ENCODE measurements at regions not wholly inside any gene's neighbourhood (a gene's known extent, or its start where the extent isn't known, plus 50 kb on each side); places are given as distances from the start of the nearest gene placed in this dataset.

DNA sequence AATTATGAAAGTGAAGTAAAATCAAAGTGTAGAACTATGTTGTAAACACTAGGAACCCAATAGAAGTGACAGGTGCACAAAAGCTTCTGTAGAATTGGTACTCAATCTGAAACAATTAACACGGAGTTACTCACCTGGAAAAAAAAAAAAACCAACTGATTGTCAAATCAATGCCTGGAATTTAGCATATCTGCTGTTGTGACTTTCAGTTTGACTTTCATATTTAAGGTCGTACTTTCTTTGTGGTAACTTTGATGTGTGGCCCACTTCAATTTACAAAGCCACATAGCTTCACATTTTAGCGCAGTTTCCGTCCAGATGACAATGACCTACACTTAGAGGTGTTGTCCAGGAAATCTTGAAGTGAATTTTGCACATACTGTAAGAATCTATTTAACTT is 1124.9 kb downstream of the STIM2 start:
- no peaks in the 10 kb centered on the region for H3K4me1 ChIP-seq
- WGBS, 5 donors = 37 to 69% (median 60%) methylated on average over 4 of the region's 4 CpGs
- H3K27ac ChIP-seq = no peak overlapping the region
- DNase-seq = no peak
- no peaks in the 10 kb centered on the region for H3K9me3 ChIP-seq
- TF ChIP-seq POLR2A (IDR thresholded peaks at IDR 0.05) = no peak
- TF ChIP-seq POLR2AphosphoS5 (IDR thresholded peaks at IDR 0.05) = no peak
- TF ChIP-seq EP300 (IDR thresholded peaks at IDR 0.05) = no peak
- TF ChIP-seq, protein P1, sequence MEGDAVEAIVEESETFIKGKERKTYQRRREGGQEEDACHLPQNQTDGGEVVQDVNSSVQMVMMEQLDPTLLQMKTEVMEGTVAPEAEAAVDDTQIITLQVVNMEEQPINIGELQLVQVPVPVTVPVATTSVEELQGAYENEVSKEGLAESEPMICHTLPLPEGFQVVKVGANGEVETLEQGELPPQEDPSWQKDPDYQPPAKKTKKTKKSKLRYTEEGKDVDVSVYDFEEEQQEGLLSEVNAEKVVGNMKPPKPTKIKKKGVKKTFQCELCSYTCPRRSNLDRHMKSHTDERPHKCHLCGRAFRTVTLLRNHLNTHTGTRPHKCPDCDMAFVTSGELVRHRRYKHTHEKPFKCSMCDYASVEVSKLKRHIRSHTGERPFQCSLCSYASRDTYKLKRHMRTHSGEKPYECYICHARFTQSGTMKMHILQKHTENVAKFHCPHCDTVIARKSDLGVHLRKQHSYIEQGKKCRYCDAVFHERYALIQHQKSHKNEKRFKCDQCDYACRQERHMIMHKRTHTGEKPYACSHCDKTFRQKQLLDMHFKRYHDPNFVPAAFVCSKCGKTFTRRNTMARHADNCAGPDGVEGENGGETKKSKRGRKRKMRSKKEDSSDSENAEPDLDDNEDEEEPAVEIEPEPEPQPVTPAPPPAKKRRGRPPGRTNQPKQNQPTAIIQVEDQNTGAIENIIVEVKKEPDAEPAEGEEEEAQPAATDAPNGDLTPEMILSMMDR (IDR thresholded peaks at IDR 0.05) = no peak
- H3K27me3 ChIP-seq = no peaks in the 10 kb centered on the region
- intact Hi-C loops (cut with DNase I; ENCODE audit: low total_unique reads) = no loop called here
- no peaks in the 10 kb centered on the region for H3K36me3 ChIP-seq
- H3K4me3 ChIP-seq = no peak overlapping the region

DNA sequence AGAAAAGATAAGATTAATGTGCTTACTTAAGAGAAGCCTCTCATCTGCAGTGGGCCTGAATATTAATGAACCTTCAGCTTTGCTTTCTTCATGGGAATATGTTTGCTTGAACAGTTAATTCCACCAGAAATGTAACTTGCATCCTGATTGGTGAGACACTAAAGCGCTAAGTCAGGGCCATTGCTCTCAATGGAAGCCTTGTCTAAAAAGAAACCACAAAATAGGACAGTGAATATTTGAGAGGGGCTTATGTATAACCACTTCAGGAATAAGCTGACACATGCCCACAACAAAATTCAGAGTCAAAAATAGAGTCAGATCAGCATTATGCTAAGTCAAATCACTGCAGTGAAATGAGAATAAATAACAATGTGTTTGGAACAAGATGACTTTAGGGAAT is 1125.8 kb downstream of the STIM2 start:
- Histone ChIP-seq H3K27ac (no peak overlapping the region), H3K4me1 (no peaks in the 10 kb centered on the region), H3K9me3 (no peaks in the 10 kb centered on the region), H3K27me3 (no peaks in the 10 kb centered on the region), H3K4me3 (no peak overlapping the region), H3K36me3 (no peaks in the 10 kb centered on the region)
- intact Hi-C loops (cut with DNase I; ENCODE audit: low total_unique reads) = no loop called here
- no peak for DNase-seq
- 84 to 97% (median 89%) methylated on average over 1 of the region's 1 CpG for WGBS, 5 donors
- no peak for TF ChIP-seq EP300 (IDR thresholded peaks at IDR 0.05)
- no peak for TF ChIP-seq POLR2AphosphoS5 (IDR thresholded peaks at IDR 0.05)
- TF ChIP-seq POLR2A (IDR thresholded peaks at IDR 0.05) = no peak
- TF ChIP-seq, protein P1 (IDR thresholded peaks at IDR 0.05) = no peak

DNA sequence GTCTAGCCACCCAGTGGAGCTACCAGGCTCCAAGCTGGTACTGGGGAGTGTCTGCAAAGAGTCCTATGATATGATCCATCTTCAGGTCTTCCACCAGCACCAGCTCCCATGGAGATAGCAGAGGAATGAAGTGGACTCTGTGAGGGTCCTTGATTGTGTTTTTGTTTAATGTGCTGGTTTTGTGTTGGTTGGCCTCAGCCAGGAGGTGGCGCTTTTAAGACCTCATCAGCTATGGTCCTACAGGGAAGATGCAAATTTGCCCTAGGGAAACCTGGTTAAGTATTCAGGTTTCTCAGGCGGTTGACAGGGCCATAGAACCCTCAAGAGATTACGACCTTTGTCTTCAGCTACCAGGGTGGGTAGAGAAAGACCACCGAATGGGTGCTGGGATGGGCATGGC is 1141.1 kb downstream of the STIM2 start:
- no peak overlapping the region for H3K27ac ChIP-seq
- no peaks in the 10 kb centered on the region for H3K4me1 ChIP-seq
- 90 to 96% (median 95%) methylated on average over 4 of the region's 4 CpGs for WGBS, 5 donors
- intact Hi-C loops (cut with DNase I; ENCODE audit: low total_unique reads) = no loop called here
- H3K27me3 ChIP-seq = no peaks in the 10 kb centered on the region
- no peak for DNase-seq
- H3K9me3 ChIP-seq = no peaks in the 10 kb centered on the region
- no peak overlapping the region for H3K4me3 ChIP-seq
- no peak for TF ChIP-seq POLR2A (IDR thresholded peaks at IDR 0.05)
- TF ChIP-seq EP300 (IDR thresholded peaks at IDR 0.05) = no peak
- TF ChIP-seq, protein P1 (IDR thresholded peaks at IDR 0.05) = no peak
- no peak for TF ChIP-seq POLR2AphosphoS5 (IDR thresholded peaks at IDR 0.05)
- H3K36me3 ChIP-seq = no peaks in the 10 kb centered on the region

DNA sequence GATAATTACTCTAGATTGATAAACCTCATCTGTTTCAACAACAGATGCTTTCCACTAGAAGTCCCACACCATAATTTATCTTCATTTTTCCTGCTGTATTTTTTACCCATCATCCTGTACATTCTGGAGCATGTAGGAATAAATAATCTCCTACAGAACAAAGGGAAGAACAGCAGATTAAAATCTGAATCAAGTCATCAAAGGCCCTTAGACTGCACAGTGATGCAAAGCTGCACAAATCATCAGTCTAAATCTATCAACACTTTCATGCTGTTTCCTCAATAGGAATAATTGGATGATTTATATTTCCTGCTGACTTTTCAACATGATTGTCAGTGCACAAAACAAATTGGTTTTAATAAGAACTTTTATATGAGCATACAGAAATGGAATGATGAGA is 1143.9 kb downstream of the STIM2 start:
- Histone ChIP-seq H3K4me1 (no peaks in the 10 kb centered on the region), H3K9me3 (no peaks in the 10 kb centered on the region), H3K27ac (no peak overlapping the region), H3K36me3 (no peaks in the 10 kb centered on the region), H3K4me3 (no peak overlapping the region), H3K27me3 (no peaks in the 10 kb centered on the region)
- intact Hi-C loops (cut with DNase I; ENCODE audit: low total_unique reads) = no loop called here
- TF ChIP-seq EP300 (IDR thresholded peaks at IDR 0.05) (no peak), POLR2AphosphoS5 (IDR thresholded peaks at IDR 0.05) (no peak), POLR2A (IDR thresholded peaks at IDR 0.05) (no peak)
- TF ChIP-seq, protein P1 (IDR thresholded peaks at IDR 0.05) = no peak
- DNase-seq = no peak
